ENCODE measurements at regions not wholly inside any gene's neighbourhood (a gene's known extent, or its start where the extent isn't known, plus 50 kb on each side); places are given as distances from the start of the nearest gene placed in this dataset.

DNA sequence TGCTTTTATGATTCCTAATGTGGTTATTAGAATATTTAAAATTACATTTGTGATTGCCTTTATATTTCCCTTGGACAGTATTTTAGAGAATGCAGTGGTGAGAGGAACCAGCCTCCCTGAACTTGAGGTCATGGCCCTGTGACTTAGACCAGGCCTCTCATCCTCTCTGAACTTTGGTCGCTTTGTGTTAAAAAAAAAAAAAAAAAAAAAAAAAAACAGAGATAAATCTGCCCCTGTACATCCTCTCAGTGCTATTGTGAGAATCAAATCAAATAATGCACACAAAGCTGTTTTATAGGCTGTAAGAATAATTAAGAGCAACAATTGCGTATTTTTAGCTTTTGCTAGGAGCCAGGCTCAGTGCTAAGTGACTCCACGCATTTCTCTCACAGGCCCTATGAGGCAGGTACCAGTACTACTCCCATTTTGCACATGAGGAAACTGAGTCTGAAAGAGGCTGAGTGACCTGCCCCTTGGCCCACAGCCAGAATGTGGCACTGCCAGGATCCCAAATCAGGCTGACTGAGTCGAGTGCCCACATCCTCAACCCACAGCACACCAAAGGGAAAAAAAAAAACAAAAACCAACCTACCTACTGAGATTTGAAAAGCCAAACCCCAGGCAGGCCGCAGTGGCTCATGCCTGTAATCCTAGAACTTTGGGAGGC is 110.3 kb upstream of the LARP1 start (continued):
- TF ChIP-seq ZNF891 (CRISPR knock-in tag; IDR thresholded peaks at IDR 0.05), result no peak
- no peak for TF ChIP-seq RXRA (CRISPR knock-in tag; IDR thresholded peaks at IDR 0.05)
- TF ChIP-seq, protein P1, sequence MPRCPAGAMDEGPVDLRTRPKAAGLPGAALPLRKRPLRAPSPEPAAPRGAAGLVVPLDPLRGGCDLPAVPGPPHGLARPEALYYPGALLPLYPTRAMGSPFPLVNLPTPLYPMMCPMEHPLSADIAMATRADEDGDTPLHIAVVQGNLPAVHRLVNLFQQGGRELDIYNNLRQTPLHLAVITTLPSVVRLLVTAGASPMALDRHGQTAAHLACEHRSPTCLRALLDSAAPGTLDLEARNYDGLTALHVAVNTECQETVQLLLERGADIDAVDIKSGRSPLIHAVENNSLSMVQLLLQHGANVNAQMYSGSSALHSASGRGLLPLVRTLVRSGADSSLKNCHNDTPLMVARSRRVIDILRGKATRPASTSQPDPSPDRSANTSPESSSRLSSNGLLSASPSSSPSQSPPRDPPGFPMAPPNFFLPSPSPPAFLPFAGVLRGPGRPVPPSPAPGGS (CRISPR knock-in tag; IDR thresholded peaks at IDR 0.05), result no peak
- TF ChIP-seq, protein P2, sequence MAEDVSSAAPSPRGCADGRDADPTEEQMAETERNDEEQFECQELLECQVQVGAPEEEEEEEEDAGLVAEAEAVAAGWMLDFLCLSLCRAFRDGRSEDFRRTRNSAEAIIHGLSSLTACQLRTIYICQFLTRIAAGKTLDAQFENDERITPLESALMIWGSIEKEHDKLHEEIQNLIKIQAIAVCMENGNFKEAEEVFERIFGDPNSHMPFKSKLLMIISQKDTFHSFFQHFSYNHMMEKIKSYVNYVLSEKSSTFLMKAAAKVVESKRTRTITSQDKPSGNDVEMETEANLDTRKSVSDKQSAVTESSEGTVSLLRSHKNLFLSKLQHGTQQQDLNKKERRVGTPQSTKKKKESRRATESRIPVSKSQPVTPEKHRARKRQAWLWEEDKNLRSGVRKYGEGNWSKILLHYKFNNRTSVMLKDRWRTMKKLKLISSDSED (CRISPR knock-in tag; IDR thresholded peaks at IDR 0.05), result no peak
- peak; percentile 41; the same call in 1 of the 2 replicates for TF ChIP-seq NR2C2 (CRISPR knock-in tag; IDR thresholded peaks at IDR 0.05; ENCODE audit: borderline replicate concordance)
- peak; percentile 58 to 62; a peak in 3 of 4 replicates for TF ChIP-seq NR2F1 (CRISPR knock-in tag; IDR thresholded peaks at IDR 0.05)
- peak; percentile 54; the same call in 1 of the 2 replicates for TF ChIP-seq ARID3A (IDR thresholded peaks at IDR 0.05; ENCODE audit: low read depth, low read length)
- no peak for TF ChIP-seq PHF20 (CRISPR knock-in tag; IDR thresholded peaks at IDR 0.05)
- TF ChIP-seq, protein P3, sequence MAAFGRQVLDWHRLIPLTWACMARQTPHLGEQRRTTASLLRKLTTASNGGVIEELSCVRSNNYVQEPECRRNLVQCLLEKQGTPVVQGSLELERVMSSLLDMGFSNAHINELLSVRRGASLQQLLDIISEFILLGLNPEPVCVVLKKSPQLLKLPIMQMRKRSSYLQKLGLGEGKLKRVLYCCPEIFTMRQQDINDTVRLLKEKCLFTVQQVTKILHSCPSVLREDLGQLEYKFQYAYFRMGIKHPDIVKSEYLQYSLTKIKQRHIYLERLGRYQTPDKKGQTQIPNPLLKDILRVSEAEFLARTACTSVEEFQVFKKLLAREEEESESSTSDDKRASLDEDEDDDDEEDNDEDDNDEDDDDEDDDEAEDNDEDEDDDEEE (CRISPR knock-in tag; IDR thresholded peaks at IDR 0.05), result no peak
- TF ChIP-seq RAD21 (CRISPR knock-in tag; IDR thresholded peaks at IDR 0.05), result no peak
- no peak for TF ChIP-seq TMF1 (CRISPR knock-in tag; IDR thresholded peaks at IDR 0.05; ENCODE audit: low read depth)
- TF ChIP-seq, protein P4, sequence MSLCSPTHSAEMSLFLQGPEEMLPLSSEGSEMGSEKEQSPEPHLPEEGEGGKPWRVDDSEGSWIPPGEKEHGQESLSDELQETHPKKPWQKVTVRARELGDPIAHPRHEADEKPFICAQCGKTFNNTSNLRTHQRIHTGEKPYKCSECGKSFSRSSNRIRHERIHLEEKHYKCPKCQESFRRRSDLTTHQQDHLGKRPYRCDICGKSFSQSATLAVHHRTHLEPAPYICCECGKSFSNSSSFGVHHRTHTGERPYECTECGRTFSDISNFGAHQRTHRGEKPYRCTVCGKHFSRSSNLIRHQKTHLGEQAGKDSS (CRISPR knock-in tag; IDR thresholded peaks at IDR 0.05; ENCODE audit: borderline replicate concordance, low read depth), result no peak
- TF ChIP-seq TCF7 (IDR thresholded peaks at IDR 0.05; ENCODE audit: low read depth), result 0 out of 2 replicates have a peak, but pooled peaks have one; percentile 9
- TF ChIP-seq KDM5A (IDR thresholded peaks at IDR 0.05; ENCODE audit: borderline replicate concordance, low read length), result no peak
- peak; percentile 61 for TF ChIP-seq PAXIP1 (CRISPR knock-in tag; conservative IDR thresholded peaks at IDR 0.05)
- no peak for TF ChIP-seq ZNF234 (CRISPR knock-in tag; conservative IDR thresholded peaks at IDR 0.05)
- no peak for TF ChIP-seq GATA4 (IDR thresholded peaks at IDR 0.05; ENCODE audit: borderline replicate concordance, low read depth)
- no peak for TF ChIP-seq ZNF143 (CRISPR knock-in tag; IDR thresholded peaks at IDR 0.05)
